ENCODE measurements at regions not wholly inside any gene's neighbourhood (a gene's known extent, or its start where the extent isn't known, plus 50 kb on each side); places are given as distances from the start of the nearest gene placed in this dataset.

- no peak for TF ChIP-seq CTCF (IDR thresholded peaks at IDR 0.05; ENCODE audit: insufficient read depth, low read length)
- no peak for DNase-seq (ENCODE audit: low read depth)
- no peak overlapping the region for H3K4me3 ChIP-seq (ENCODE audit: low read depth, low read length)
Measured at GRCh38 chr5:167965710-167966109, 325.7 kb upstream of the WWC1 start.

GRCh38 chr5:167966979-167967378 is 324.5 kb upstream of the WWC1 start:
- no peak for DNase-seq (ENCODE audit: low read depth)
- H3K4me3 ChIP-seq (ENCODE audit: low read depth, low read length) = no peak overlapping the region
- TF ChIP-seq CTCF (IDR thresholded peaks at IDR 0.05; ENCODE audit: insufficient read depth, low read length) = no peak

GRCh38 chr5:167967494-167968177 is 323.8 kb upstream of the WWC1 start:
- TF ChIP-seq CTCF (IDR thresholded peaks at IDR 0.05; ENCODE audit: insufficient read depth, low read length) = no peak
- no peak for DNase-seq (ENCODE audit: low read depth)
- H3K4me3 ChIP-seq (ENCODE audit: low read depth, low read length) = no peak overlapping the region

- TF ChIP-seq CTCF (IDR thresholded peaks at IDR 0.05; ENCODE audit: insufficient read depth, low read length) = no peak
- DNase-seq (ENCODE audit: low read depth) = no peak
- H3K4me3 ChIP-seq (ENCODE audit: low read depth, low read length) = no peak overlapping the region
Measured at GRCh38 chr5:167968837-167969236, 322.6 kb upstream of the WWC1 start.

GRCh38 chr5:167969998-167970397 is 321.4 kb upstream of the WWC1 start:
- no peak overlapping the region for H3K4me3 ChIP-seq (ENCODE audit: low read depth, low read length)
- no peak for TF ChIP-seq CTCF (IDR thresholded peaks at IDR 0.05; ENCODE audit: insufficient read depth, low read length)
- DNase-seq (ENCODE audit: low read depth) = no peak

- no peak for TF ChIP-seq CTCF (IDR thresholded peaks at IDR 0.05; ENCODE audit: insufficient read depth, low read length)
- no peak for DNase-seq (ENCODE audit: low read depth)
- no peak overlapping the region for H3K4me3 ChIP-seq (ENCODE audit: low read depth, low read length)
Measured at GRCh38 chr5:167971706-167972105, 319.7 kb upstream of the WWC1 start.

GRCh38 chr5:167973126-167973525 is 318.3 kb upstream of the WWC1 start:
- DNase-seq (ENCODE audit: low read depth) = no peak
- no peak overlapping the region for H3K4me3 ChIP-seq (ENCODE audit: low read depth, low read length)
- no peak for TF ChIP-seq CTCF (IDR thresholded peaks at IDR 0.05; ENCODE audit: insufficient read depth, low read length)
